HEK293 (cell line): ENCODE measurements at regions not wholly inside any gene's neighbourhood (a gene's known extent, or its start where the extent isn't known, plus 50 kb on each side); places are given as distances from the start of the nearest gene placed in this dataset.

Source experiments
- CTCF ChIA-PET: fragments of 350-600 bp; formaldehyde crosslinking; extraction: SDS; loops from one replicate; lab custom pipeline; 2021; ENCODE audit warnings: antibody characterized with exemption; lab: Yijun Ruan, JAX
- POLR2A ChIA-PET: fragments of 300-600 bp; formaldehyde crosslinking; extraction: SDS; loops from one replicate; lab custom pipeline; 2020; ENCODE audit warnings: antibody characterized with exemption, inconsistent platforms; lab: Yijun Ruan, JAX
- H3K27ac ChIP-seq: fragments of 200-500 bp; sonication (Bioruptor generic); 2 replicates; pipeline ENCODE4 v1.5.1; 2014; ENCODE audit warnings: low read depth, low read length, control low read depth, inconsistent platforms; ENCODE audit errors: extremely low read depth
- H3K36me3 ChIP-seq, 2 experiments: fragments of 200-500 bp in 1 of 2; sonication (Bioruptor generic) in 1 of 2; 1 replicate in 1 of 2; 2 replicates in 1 of 2; pipeline ENCODE4 v1.5.1; 2014 to 2017; ENCODE audit warnings: inconsistent platforms in 2 of 2, low read length in 2 of 2; ENCODE audit not compliant: control insufficient read depth in 2 of 2, insufficient read depth in 1 of 2
- H3K4me1 ChIP-seq: fragments of 200-500 bp; sonication (Bioruptor generic); 2 replicates; pipeline ENCODE4 v1.5.1; 2014; ENCODE audit warnings: mild to moderate bottlenecking, low read length, inconsistent platforms; ENCODE audit not compliant: control insufficient read depth, insufficient read depth
- H3K4me3 ChIP-seq: 2 replicates; pipeline ENCODE4 v1.5.1; 2011; ENCODE audit warnings: low read depth, mild to moderate bottlenecking, control low read depth, low read length, moderate library complexity
- H3K9me3 ChIP-seq: fragments of 200-500 bp; sonication (Bioruptor generic); 2 replicates; pipeline ENCODE4 v1.5.1; 2014; ENCODE audit warnings: low read depth, low read length, inconsistent platforms; ENCODE audit not compliant: control insufficient read depth, insufficient read depth
- KLF17 ChIP-seq: fragments of 450-650 bp; formaldehyde crosslinking; IDR thresholded peaks from 2 replicates; pipeline ENCODE4 v1.5.1; 2016; ENCODE audit warnings: missing biosample characterization, missing genetic modification characterization
- KLF7 ChIP-seq: fragments of 450-650 bp; formaldehyde crosslinking; IDR thresholded peaks from 2 replicates; pipeline ENCODE4 v1.5.1; 2016; ENCODE audit warnings: missing biosample characterization, missing genetic modification characterization, borderline replicate concordance
- REST ChIP-seq: fragments of 450-650 bp; formaldehyde crosslinking; IDR thresholded peaks from 2 replicates; pipeline ENCODE4 v1.5.1; 2016; ENCODE audit warnings: missing biosample characterization, missing genetic modification characterization
- ZFHX2 ChIP-seq: fragments of 450-650 bp; formaldehyde crosslinking; conservative IDR thresholded peaks from 2 replicates; pipeline ENCODE4 v1.5.1; 2016; ENCODE audit warnings: missing biosample characterization, missing genetic modification characterization
- ZNF121 ChIP-seq: fragments of 450-650 bp; formaldehyde crosslinking; IDR thresholded peaks from 2 replicates; pipeline ENCODE4 v1.5.1; 2016; ENCODE audit warnings: missing biosample characterization, missing genetic modification characterization
- ZNF175 ChIP-seq: fragments of 450-650 bp; formaldehyde crosslinking; IDR thresholded peaks from 2 replicates; pipeline ENCODE4 v1.5.1; 2016; ENCODE audit warnings: missing biosample characterization, missing genetic modification characterization
- ZNF311 ChIP-seq: fragments of 450-650 bp; formaldehyde crosslinking; IDR thresholded peaks from 2 replicates; pipeline ENCODE4 v1.5.1; 2017; ENCODE audit warnings: missing biosample characterization, missing genetic modification characterization, borderline replicate concordance
- ZNF398 ChIP-seq: fragments of 450-650 bp; formaldehyde crosslinking; IDR thresholded peaks from 2 replicates; pipeline ENCODE4 v1.5.1; 2017; ENCODE audit warnings: missing biosample characterization, missing genetic modification characterization
- ZNF433 ChIP-seq: fragments of 450-650 bp; formaldehyde crosslinking; IDR thresholded peaks from 2 replicates; pipeline ENCODE4 v1.5.1; 2016; ENCODE audit warnings: missing biosample characterization, missing genetic modification characterization, low read depth
- ZNF501 ChIP-seq: fragments of 450-650 bp; formaldehyde crosslinking; IDR thresholded peaks from 2 replicates; pipeline ENCODE4 v1.5.1; 2016; ENCODE audit warnings: missing biosample characterization, missing genetic modification characterization
- ZNF558 ChIP-seq: fragments of 450-650 bp; formaldehyde crosslinking; IDR thresholded peaks from 2 replicates; pipeline ENCODE4 v1.5.1; 2016; ENCODE audit warnings: missing biosample characterization, missing genetic modification characterization
- ZNF626 ChIP-seq: fragments of 450-650 bp; sonication (Bioruptor Pico); formaldehyde crosslinking; IDR thresholded peaks from 2 replicates; pipeline ENCODE4 v1.5.1; 2018; ENCODE audit warnings: missing biosample characterization, missing genetic modification characterization, inconsistent platforms
- ZNF707 ChIP-seq: fragments of 450-650 bp; formaldehyde crosslinking; IDR thresholded peaks from 2 replicates; pipeline ENCODE4 v1.5.1; 2016; ENCODE audit warnings: missing biosample characterization, missing genetic modification characterization
- ZNF837 ChIP-seq: fragments of 450-650 bp; formaldehyde crosslinking; IDR thresholded peaks from 2 replicates; pipeline ENCODE4 v1.5.1; 2016; ENCODE audit warnings: missing biosample characterization, missing genetic modification characterization
- ZSCAN16 ChIP-seq: fragments of 450-650 bp; formaldehyde crosslinking; IDR thresholded peaks from 2 replicates; pipeline ENCODE4 v1.5.1; 2016; ENCODE audit warnings: missing biosample characterization, missing genetic modification characterization

- TF ChIP-seq ZNF707 (tag by site-specific recombination) (no peak), ZNF398 (tag by site-specific recombination) (no peak)
Observed at GRCh38 chr16:66293207-66293735, 73.2 kb upstream of the CDH5 start (continued).

- Histone ChIP-seq H3K4me3 (no peak overlapping the region), H3K9me3 (no peaks in the 10 kb centered on the region), H3K36me3 (no peaks in the 10 kb centered on the region)
- TF ChIP-seq ZNF121: no peak
- TF ChIP-seq ZNF501: no peak
- TF ChIP-seq, all 188 proteins: peak for 0
- Histone ChIP-seq H3K4me1 (no peaks in the 10 kb centered on the region), H3K27ac (no peak overlapping the region)
- ChIA-PET CTCF (interaction anchor here (0.6 to 0.7 kb wide), 2 partner anchors 32 to 99 kb away, joined by 3 read pairs; no protein-coding TSS in a partner anchor), POLR2A (no interaction called here)
Observed at GRCh38 chr16:66292241-66292935, 74.1 kb upstream of the CDH5 start.

GRCh38 chr16:66291833-66292232 is 74.7 kb upstream of the CDH5 start:
- no peaks in the 10 kb centered on the region for H3K4me1 ChIP-seq
- H3K36me3 ChIP-seq: no peaks in the 10 kb centered on the region
- no peak overlapping the region for H3K4me3 ChIP-seq
- TF ChIP-seq ZNF837 (tag by site-specific recombination) (no peak), KLF17 (tag by site-specific recombination) (no peak)
- ChIA-PET POLR2A (interaction anchor here (0.6 kb wide), 1 partner anchor 32 kb away, joined by 6 read pairs; no protein-coding TSS in a partner anchor), CTCF (interaction anchor here (0.6 to 0.8 kb wide), 3 partner anchors 32 to 114 kb away, joined by 3 read pairs; no protein-coding TSS in a partner anchor)
- no peak overlapping the region for H3K27ac ChIP-seq
- H3K9me3 ChIP-seq: no peaks in the 10 kb centered on the region

- no peak for TF ChIP-seq REST
- TF ChIP-seq ZNF433 (tag by site-specific recombination): no peak
- no peak for TF ChIP-seq ZNF311 (tag by site-specific recombination)
- TF ChIP-seq ZNF175 (tag by site-specific recombination): no peak
- no peak for TF ChIP-seq ZNF558 (tag by site-specific recombination)
- no peak for TF ChIP-seq ZSCAN16
- no peak for TF ChIP-seq ZNF501
- TF ChIP-seq ZFHX2 (tag by site-specific recombination): no peak
- TF ChIP-seq ZNF626 (tag by site-specific recombination): no peak
- TF ChIP-seq KLF7 (tag by site-specific recombination): no peak
- POLR2A ChIA-PET: no interaction called here
- H3K9me3 ChIP-seq: no peaks in the 10 kb centered on the region
- H3K4me1 ChIP-seq: no peaks in the 10 kb centered on the region
- CTCF ChIA-PET: interaction anchor here (0.8 to 1.2 kb wide), 2 partner anchors 24 to 54 kb away, joined by 4 read pairs; no protein-coding TSS in a partner anchor
- H3K36me3 ChIP-seq: no peaks in the 10 kb centered on the region
- H3K4me3 ChIP-seq: no peak overlapping the region
- no peak overlapping the region for H3K27ac ChIP-seq
Observed at GRCh38 chr16:66290431-66290830, 76.1 kb upstream of the CDH5 start.
